Osteocyte (in vitro differentiated cells): ENCODE measurements at regions not wholly inside any gene's neighbourhood (a gene's known extent, or its start where the extent isn't known, plus 50 kb on each side); places are given as distances from the start of the nearest gene placed in this dataset.

Experiments
- DNase-seq: peaks from one replicate; pipeline ENCODE4 v3.0.0; 2021; ENCODE audit warnings: mixed read lengths; ENCODE audit not compliant: unreplicated experiment; ENCODE audit errors: extremely low spot score
- H3K27ac Mint-ChIP-seq: one replicate; pipeline ENCODE4 v1.8.0; 2021; ENCODE audit warnings: mild to moderate bottlenecking, mixed read lengths; ENCODE audit not compliant: unreplicated experiment
- H3K27me3 Mint-ChIP-seq: one replicate; pipeline ENCODE4 v1.8.0; 2021; ENCODE audit warnings: mixed read lengths; ENCODE audit not compliant: unreplicated experiment
- H3K36me3 Mint-ChIP-seq: one replicate; pipeline ENCODE4 v1.8.0; 2021; ENCODE audit warnings: mixed read lengths; ENCODE audit not compliant: unreplicated experiment
- H3K4me1 Mint-ChIP-seq: one replicate; pipeline ENCODE4 v1.8.0; 2021; ENCODE audit warnings: mixed read lengths; ENCODE audit not compliant: unreplicated experiment
- H3K4me3 Mint-ChIP-seq: one replicate; pipeline ENCODE4 v1.8.0; 2021; ENCODE audit warnings: mild to moderate bottlenecking, moderate library complexity, mixed read lengths; ENCODE audit not compliant: unreplicated experiment
- H3K9me3 Mint-ChIP-seq: one replicate; pipeline ENCODE4 v1.8.0; 2021; ENCODE audit warnings: mixed read lengths; ENCODE audit not compliant: unreplicated experiment
- TF ChIP-seq, protein P1 (sequence below): fragments of 200-600 bp; sonication (generic); IDR thresholded peaks from 2 replicates; pipeline ENCODE4 v1.5.0; 2021; ENCODE audit warnings: antibody characterized with exemption, mild to moderate bottlenecking, moderate library complexity

DNA sequence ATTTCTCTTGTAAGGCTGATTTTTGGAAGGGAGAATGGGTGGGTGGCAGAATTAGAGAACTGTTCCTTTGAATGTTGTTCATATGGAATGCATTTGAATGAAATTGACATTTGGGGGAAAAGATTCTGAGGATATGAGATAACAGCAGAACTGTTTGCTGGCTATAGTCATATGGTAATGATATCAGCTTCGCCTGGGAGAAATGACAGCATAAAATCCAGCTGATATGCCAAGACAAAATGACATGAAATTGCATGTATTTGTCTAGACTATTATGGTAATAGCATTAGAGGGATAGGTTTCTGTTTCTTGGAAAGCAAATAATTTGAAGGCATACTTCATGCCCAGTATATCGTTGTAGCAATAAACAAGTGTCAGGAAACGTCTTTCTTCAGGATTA is 150.8 kb upstream of the SPATS2L start:
- Mint-ChIP-seq H3K9me3 (peaks cover 14% of the 10 kb centered on the region), H3K4me3 (no peak overlapping the region), H3K4me1 (peaks cover 37% of the 10 kb centered on the region), H3K36me3 (peaks cover 4% of the 10 kb centered on the region), H3K27ac (no peak overlapping the region), H3K27me3 (no peaks in the 10 kb centered on the region)
- TF ChIP-seq, protein P1, sequence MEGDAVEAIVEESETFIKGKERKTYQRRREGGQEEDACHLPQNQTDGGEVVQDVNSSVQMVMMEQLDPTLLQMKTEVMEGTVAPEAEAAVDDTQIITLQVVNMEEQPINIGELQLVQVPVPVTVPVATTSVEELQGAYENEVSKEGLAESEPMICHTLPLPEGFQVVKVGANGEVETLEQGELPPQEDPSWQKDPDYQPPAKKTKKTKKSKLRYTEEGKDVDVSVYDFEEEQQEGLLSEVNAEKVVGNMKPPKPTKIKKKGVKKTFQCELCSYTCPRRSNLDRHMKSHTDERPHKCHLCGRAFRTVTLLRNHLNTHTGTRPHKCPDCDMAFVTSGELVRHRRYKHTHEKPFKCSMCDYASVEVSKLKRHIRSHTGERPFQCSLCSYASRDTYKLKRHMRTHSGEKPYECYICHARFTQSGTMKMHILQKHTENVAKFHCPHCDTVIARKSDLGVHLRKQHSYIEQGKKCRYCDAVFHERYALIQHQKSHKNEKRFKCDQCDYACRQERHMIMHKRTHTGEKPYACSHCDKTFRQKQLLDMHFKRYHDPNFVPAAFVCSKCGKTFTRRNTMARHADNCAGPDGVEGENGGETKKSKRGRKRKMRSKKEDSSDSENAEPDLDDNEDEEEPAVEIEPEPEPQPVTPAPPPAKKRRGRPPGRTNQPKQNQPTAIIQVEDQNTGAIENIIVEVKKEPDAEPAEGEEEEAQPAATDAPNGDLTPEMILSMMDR, result no peak
- no peak for DNase-seq

DNA sequence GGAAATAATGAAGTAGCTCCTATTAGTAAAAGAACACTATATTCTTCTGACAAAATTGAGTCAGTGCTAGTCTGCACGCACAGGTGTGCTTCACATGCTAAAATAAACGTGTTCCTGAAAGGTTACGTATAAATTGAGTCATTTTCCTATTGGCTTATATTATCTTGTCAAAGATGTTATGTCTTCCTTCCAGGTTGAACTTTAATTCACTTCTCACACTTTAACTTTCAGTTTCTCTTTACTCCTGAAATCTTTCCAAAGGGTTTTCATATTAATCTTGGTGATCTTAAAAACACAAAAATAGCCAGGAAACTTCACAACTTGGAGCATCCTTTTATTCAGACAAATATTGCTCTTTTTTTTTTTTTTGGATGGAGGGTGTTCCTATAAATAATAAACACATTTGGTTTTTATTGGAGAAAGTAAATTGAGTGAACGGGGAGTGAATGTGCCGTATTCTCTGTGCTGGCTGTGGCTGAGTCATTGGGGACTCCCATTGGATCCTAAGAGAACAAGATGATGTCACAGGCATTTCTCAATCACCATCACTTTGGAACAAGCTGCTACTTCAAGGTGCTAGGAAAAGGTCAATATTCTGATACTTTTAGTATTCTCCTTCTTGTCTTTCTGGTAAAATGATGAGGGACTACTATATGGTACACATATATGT is 150.2 kb upstream of the SPATS2L start:
- peaks cover 37% of the 10 kb centered on the region for H3K4me1 Mint-ChIP-seq
- H3K4me3 Mint-ChIP-seq, result peak overlapping the region; percentile 78
- TF ChIP-seq, protein P1, result no peak
- H3K27ac Mint-ChIP-seq, result peak overlapping the region; percentile 88
- no peaks in the 10 kb centered on the region for H3K27me3 Mint-ChIP-seq
- H3K9me3 Mint-ChIP-seq, result peaks cover 11% of the 10 kb centered on the region
- DNase-seq, result no peak
- H3K36me3 Mint-ChIP-seq, result peaks cover 1% of the 10 kb centered on the region

DNA sequence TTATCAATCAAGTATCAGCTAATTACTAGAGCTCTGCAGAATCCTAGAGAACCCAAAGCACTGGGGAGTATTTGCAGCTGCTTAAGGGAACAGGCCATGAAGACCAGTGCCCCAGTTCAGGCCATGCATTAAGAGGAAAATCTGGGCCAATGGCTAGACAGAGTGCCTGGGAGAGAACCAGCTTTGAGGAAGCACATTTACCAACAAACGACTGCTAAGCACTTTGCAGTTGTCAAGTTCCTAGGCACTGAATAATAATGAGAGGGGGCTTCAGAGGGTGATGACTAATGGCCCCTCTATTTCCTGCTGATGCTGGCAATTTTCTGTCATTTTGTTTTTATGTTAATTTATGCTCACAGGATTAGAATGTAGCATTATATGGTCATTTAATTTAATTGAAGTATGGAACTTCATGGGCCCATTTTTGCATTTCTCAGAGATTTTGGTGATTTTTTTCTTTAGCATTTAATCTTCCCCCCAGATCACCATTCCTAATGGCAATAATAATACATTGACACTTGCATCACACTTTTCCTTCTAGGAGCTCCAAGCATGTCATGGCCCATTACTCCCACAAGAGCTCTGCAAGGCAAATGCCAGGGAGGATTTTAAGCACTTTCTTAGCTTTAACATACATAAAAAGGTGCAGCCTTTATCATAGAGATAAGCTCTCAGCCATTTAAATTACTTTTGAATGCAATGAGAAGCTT is 147.7 kb upstream of the SPATS2L start:
- no peak overlapping the region for H3K27ac Mint-ChIP-seq
- no peaks in the 10 kb centered on the region for H3K36me3 Mint-ChIP-seq

DNA sequence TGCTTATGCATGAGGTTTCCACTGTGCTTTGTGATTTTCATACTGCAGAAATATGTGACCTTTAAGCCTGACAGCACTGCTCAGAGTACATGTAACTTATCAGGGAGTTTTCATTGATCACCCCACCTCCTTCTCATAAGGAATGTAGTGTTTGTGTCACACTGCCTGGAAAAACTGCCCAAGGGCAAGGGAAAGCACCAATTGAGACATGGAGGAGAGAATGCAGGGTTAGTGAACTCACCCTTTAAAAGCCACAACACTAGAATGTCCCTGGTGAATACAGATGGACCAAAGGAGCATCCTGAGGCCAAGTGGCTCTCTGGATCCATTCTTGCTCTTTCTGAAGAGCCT is 147.2 kb upstream of the SPATS2L start:
- no peaks in the 10 kb centered on the region for H3K27me3 Mint-ChIP-seq
- H3K4me1 Mint-ChIP-seq, result peaks cover 37% of the 10 kb centered on the region
- H3K9me3 Mint-ChIP-seq, result no peaks in the 10 kb centered on the region
- no peak for DNase-seq
- TF ChIP-seq, protein P1, result no peak
- H3K36me3 Mint-ChIP-seq, result no peaks in the 10 kb centered on the region
- H3K27ac Mint-ChIP-seq, result peak overlapping the region; percentile 54
- H3K4me3 Mint-ChIP-seq, result no peak overlapping the region

More for the DNA sequence above, 147.7 kb upstream of the SPATS2L start:
- no peak overlapping the region for H3K4me3 Mint-ChIP-seq
- H3K9me3 Mint-ChIP-seq, result no peaks in the 10 kb centered on the region
- DNase-seq, result no peak
- H3K4me1 Mint-ChIP-seq, result peaks cover 37% of the 10 kb centered on the region
- no peaks in the 10 kb centered on the region for H3K27me3 Mint-ChIP-seq
- TF ChIP-seq, protein P1, result no peak
